ENCODE measurements at regions not wholly inside any gene's neighbourhood (a gene's known extent, or its start where the extent isn't known, plus 50 kb on each side); places are given as distances from the start of the nearest gene placed in this dataset.

- intact Hi-C loops (cut with DNase I; ENCODE audit: low total_unique reads) = no loop called here
- H3K36me3 ChIP-seq (ENCODE audit: low read depth, missing control alignments) = no peaks in the 10 kb centered on the region
- no peak overlapping the region for H3K27ac ChIP-seq
- 71 to 85% methylated on average over 2 of the region's 2 CpGs for WGBS, 2 donors
- TF ChIP-seq CTCF (IDR thresholded peaks at IDR 0.05) = no peak
- TF ChIP-seq POLR2A (IDR thresholded peaks at IDR 0.05) = no peak
- DNase-seq = no peak
- no peaks in the 10 kb centered on the region for H3K9me3 ChIP-seq
- H3K27me3 ChIP-seq = no peaks in the 10 kb centered on the region
- H3K4me3 ChIP-seq = no peak overlapping the region
- H3K4me1 ChIP-seq = no peaks in the 10 kb centered on the region
These were observed 256.4 kb upstream of the TARS1 start for GRCh38 chr5:33184367-33184766.

DNA sequence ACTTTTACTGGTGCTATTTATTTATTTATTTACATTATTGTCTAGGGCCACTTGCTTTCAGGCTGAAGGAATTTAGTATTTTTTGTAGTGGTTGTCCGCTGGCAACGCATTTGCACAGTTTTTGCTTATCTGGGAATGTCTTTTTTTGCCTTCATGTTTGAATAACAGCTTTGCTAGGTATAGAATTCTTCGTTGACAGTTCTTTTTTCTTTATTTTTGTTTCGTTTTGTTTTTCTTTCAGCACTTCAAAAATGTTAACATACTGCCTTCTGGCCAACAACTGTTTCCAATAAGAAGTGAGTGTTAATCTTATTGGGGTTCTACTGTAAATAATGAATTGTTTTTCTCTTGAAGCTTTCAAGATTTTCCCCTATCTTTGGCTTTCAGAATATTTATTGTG is 252.7 kb upstream of the TARS1 start:
- H3K36me3 ChIP-seq (ENCODE audit: low read depth, missing control alignments) = no peaks in the 10 kb centered on the region
- H3K27ac ChIP-seq = no peak overlapping the region
- WGBS, 2 donors = 89 to 93% methylated on average over 4 of the region's 4 CpGs
- no peaks in the 10 kb centered on the region for H3K9me3 ChIP-seq
- H3K4me3 ChIP-seq = no peak overlapping the region
- no peaks in the 10 kb centered on the region for H3K4me1 ChIP-seq
- H3K27me3 ChIP-seq = no peaks in the 10 kb centered on the region
- TF ChIP-seq POLR2A (IDR thresholded peaks at IDR 0.05) = no peak
- TF ChIP-seq CTCF (IDR thresholded peaks at IDR 0.05) = no peak
- intact Hi-C loops (cut with DNase I; ENCODE audit: low total_unique reads) = no loop called here
- no peak for DNase-seq

DNA sequence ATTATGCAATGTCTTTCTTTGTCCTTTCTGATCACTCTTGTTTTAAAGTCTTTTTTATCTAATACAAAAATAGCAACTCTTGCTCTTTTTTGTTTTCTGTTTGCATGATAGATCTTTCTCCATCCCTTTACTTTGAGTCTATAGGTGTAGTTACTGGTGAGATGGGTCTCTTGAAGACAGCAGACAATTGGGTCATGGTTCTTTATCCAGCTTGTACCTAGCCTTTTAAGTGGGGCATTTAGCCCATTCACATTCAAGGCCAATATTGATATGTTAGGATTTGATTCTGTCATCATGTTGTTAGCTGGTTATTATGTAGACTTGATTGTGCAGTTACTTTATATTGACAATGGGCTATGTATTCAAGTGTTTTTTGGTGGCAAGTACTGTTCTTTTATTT is 245.9 kb upstream of the TARS1 start:
- H3K4me3 ChIP-seq = no peak overlapping the region

DNA sequence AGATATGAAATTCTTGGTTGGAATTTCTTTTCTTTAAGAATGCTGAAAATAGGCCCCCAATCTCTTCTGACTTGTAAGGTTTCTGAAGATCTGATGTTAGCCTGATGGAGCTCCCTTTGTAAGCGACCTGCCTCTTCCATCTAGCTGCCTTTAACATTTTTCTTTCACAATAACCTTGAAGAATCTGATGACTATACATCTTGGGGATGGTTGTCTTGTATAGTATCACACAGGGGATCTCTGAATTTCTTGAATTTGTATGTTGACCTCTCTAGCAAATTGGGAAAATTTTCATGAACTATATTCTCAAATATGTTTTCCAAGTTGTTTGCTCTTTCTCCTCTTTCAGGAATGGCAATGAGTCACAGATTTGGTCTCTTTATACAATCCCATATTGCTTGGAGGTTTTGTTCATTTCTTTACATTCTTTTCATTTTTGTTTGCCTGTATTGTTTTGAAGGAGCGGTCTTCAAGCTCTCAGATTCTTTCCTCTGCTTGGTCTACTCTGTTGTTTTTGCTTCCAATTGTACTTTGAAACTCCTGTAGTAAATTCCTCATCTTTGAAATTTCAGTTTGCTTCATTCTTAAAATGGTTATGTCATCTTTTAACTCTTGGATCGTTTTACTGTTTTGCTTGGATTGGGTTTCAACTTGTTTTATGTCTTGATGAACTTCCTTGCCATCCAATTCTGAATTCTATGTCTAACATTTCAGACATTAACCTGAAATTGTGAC is 245.2 kb upstream of the TARS1 start:
- TF ChIP-seq POLR2A (IDR thresholded peaks at IDR 0.05) = no peak
- TF ChIP-seq CTCF (IDR thresholded peaks at IDR 0.05) = no peak
- H3K27me3 ChIP-seq = no peaks in the 10 kb centered on the region
- H3K4me3 ChIP-seq = no peak overlapping the region
- no peaks in the 10 kb centered on the region for H3K36me3 ChIP-seq (ENCODE audit: low read depth, missing control alignments)
- intact Hi-C loops (cut with DNase I; ENCODE audit: low total_unique reads) = no loop called here
- no peak for DNase-seq
- H3K9me3 ChIP-seq = no peaks in the 10 kb centered on the region
- H3K27ac ChIP-seq = no peak overlapping the region
- no peaks in the 10 kb centered on the region for H3K4me1 ChIP-seq
- WGBS, 2 donors = 70 to 82% methylated on average over 3 of the region's 3 CpGs

More for the DNA sequence above, 245.9 kb upstream of the TARS1 start:
- Histone ChIP-seq H3K36me3 (ENCODE audit: low read depth, missing control alignments) (no peaks in the 10 kb centered on the region), H3K27me3 (no peaks in the 10 kb centered on the region), H3K9me3 (no peaks in the 10 kb centered on the region), H3K27ac (no peak overlapping the region), H3K4me1 (no peaks in the 10 kb centered on the region)
- TF ChIP-seq CTCF (IDR thresholded peaks at IDR 0.05) (no peak), POLR2A (IDR thresholded peaks at IDR 0.05) (no peak)
- no peak for DNase-seq
- intact Hi-C loops (cut with DNase I; ENCODE audit: low total_unique reads) = no loop called here

GRCh38 chr5:33198836-33199235 is 241.9 kb upstream of the TARS1 start:
- TF ChIP-seq POLR2A (IDR thresholded peaks at IDR 0.05) (no peak), CTCF (IDR thresholded peaks at IDR 0.05) (no peak)
- no peak overlapping the region for H3K4me3 ChIP-seq
- no peak overlapping the region for H3K27ac ChIP-seq
- no peaks in the 10 kb centered on the region for H3K27me3 ChIP-seq
- no peaks in the 10 kb centered on the region for H3K9me3 ChIP-seq
- WGBS, 2 donors = 73 to 82% methylated on average over 4 of the region's 4 CpGs
- H3K4me1 ChIP-seq = no peaks in the 10 kb centered on the region
- no peaks in the 10 kb centered on the region for H3K36me3 ChIP-seq (ENCODE audit: low read depth, missing control alignments)
- intact Hi-C loops (cut with DNase I; ENCODE audit: low total_unique reads) = no loop called here
- DNase-seq = no peak
